Kidney (tissue), 13 donors: ENCODE measurements at regions not wholly inside any gene's neighbourhood (a gene's known extent, or its start where the extent isn't known, plus 50 kb on each side); places are given as distances from the start of the nearest gene placed in this dataset.

ENCODE experiments used
- DNase-seq, 5 donors: peaks; one replicate each; pipeline ENCODE4 v3.0.0-alpha.2; 2013 to 2020
- FAIRE-seq: peaks from 2 replicates; lab custom pipeline; 2012; peaks lifted over from hg19 to GRCh38; lab: Jason Lieb, UNC
- H3K27ac ChIP-seq, 2 donors: one replicate each; pipeline ENCODE4 v1.7.0; 2013; ENCODE audit warnings: low read depth in 2 of 2, low read length in 2 of 2, inconsistent platforms in 1 of 2
- H3K27me3 ChIP-seq: one replicate; pipeline ENCODE4 v1.7.1; 2013; ENCODE audit warnings: low read length, inconsistent platforms; ENCODE audit not compliant: control insufficient read depth, insufficient read depth
- H3K36me3 ChIP-seq, 3 donors: one replicate each; pipeline versions ENCODE4 v1.7.0 to v1.7.1; 2013; ENCODE audit warnings: low read length in 3 of 3, control low read depth in 1 of 3, inconsistent platforms in 1 of 3; ENCODE audit not compliant: insufficient read depth in 3 of 3, control insufficient read depth in 2 of 3
- H3K4me1 ChIP-seq, 3 donors: one replicate each; pipeline versions ENCODE4 v1.7.0 to v1.7.1; 2013; ENCODE audit warnings: low read length in 3 of 3, inconsistent platforms in 1 of 3, low read depth in 1 of 3; ENCODE audit not compliant: control insufficient read depth in 2 of 3, insufficient read depth in 2 of 3
- H3K4me3 ChIP-seq, 3 donors: one replicate each; pipeline versions ENCODE4 v1.7.0 to v1.8.1; 2013; ENCODE audit warnings: low read length in 3 of 3, control low read depth in 1 of 3, inconsistent platforms in 1 of 3
- H3K9ac ChIP-seq, 3 donors: one replicate each; pipeline versions ENCODE4 v1.7.0 to v1.7.1; 2013; ENCODE audit warnings: low read length in 3 of 3, control low read depth in 1 of 3, inconsistent platforms in 1 of 3
- H3K9me3 ChIP-seq, 3 donors: one replicate each; pipeline versions ENCODE4 v1.7.0 to v1.7.1; 2013; ENCODE audit warnings: low read length in 3 of 3, control low read depth in 1 of 3, inconsistent platforms in 1 of 3; ENCODE audit not compliant: control insufficient read depth in 2 of 3, insufficient read depth in 1 of 3
- intact Hi-C: fragments of 100-400 bp; cut with DNase I; formaldehyde crosslinking; loops from one replicate; pipeline ENCODE4 v1.11.1; 2022
- TF ChIP-seq, protein P1 (sequence below): IDR thresholded peaks from 3 replicates; pipeline ENCODE4 v1.5.1; 2012; ENCODE audit warnings: mild to moderate bottlenecking, moderate library complexity, borderline replicate concordance; ENCODE audit not compliant: insufficient read depth; ENCODE audit errors: extremely low read depth
- donor health status: control.
- donor health status: control.
- donor health status: control.
- donor health status: control.
- donor health status: control.
- donor health status: DM: yes; HTN: yes; CAD: no.
- donor health status: Normal renal cell carcinoma (clear cell type).

DNA sequence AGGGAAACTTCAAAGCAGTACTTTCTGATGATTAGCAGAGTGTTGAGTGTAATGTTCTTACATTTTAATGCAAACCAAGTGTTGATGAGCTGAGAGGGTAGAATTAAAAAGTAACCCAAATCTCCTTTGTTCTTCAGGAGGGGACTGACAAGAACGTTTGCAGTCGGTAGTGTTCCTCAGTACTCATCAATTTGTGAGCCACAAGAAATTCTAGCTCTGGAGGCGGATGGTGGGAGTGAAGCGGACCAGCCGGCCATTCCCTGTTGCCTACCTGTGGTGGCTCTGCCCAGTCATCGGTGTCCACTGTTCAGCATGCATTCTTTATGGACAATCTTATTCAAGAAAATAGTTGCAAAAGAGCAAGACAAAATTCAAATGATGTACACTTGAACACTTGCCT is 438.6 kb upstream of the POU3F3 start:
- no peak overlapping the region for H3K4me3 ChIP-seq
- no peaks in the 10 kb centered on the region for H3K27me3 ChIP-seq
- TF ChIP-seq, protein P1, sequence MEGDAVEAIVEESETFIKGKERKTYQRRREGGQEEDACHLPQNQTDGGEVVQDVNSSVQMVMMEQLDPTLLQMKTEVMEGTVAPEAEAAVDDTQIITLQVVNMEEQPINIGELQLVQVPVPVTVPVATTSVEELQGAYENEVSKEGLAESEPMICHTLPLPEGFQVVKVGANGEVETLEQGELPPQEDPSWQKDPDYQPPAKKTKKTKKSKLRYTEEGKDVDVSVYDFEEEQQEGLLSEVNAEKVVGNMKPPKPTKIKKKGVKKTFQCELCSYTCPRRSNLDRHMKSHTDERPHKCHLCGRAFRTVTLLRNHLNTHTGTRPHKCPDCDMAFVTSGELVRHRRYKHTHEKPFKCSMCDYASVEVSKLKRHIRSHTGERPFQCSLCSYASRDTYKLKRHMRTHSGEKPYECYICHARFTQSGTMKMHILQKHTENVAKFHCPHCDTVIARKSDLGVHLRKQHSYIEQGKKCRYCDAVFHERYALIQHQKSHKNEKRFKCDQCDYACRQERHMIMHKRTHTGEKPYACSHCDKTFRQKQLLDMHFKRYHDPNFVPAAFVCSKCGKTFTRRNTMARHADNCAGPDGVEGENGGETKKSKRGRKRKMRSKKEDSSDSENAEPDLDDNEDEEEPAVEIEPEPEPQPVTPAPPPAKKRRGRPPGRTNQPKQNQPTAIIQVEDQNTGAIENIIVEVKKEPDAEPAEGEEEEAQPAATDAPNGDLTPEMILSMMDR, result no peak
- DNase-seq (peak in 1 of 5 donors; percentile 22), FAIRE-seq (no peak)
- no peaks in the 10 kb centered on the region for H3K9me3 ChIP-seq
- no peaks in the 10 kb centered on the region for H3K4me1 ChIP-seq
- H3K9ac ChIP-seq, result no peak overlapping the region
- H3K27ac ChIP-seq, result no peak overlapping the region
- intact Hi-C loops, result no loop called here
- H3K36me3 ChIP-seq, result no peaks in the 10 kb centered on the region

DNA sequence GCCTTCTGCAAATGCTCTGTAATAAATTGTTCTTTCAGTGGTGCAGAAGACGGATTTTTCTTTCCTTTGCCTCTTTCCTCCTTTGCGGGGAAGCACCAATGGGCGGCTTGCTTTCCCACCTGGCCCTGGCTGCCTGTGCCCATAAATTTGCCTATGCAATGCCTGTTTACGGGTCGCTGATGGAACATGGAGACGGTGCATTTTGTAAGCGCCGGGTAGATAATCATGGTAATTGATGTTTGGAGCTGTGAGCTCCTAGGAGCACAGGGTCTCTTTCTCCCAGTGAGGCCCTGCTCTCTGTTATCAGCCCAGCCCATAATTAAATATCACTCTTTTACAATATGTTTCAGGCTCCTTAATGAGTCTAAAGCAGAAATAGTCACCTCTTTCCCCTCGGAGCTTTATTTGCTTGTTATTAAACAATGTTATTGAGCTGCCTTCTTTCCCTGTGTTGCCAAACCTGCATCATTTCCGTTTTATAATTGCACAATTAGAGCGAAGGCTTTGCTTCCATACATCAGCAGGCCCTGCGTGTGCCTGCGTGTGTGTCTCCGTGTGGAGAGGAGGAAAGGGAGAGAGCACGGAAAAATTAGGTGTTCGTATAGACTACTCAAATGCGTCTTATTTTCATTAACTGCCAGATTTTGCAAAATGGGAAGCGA is 437.4 kb upstream of the POU3F3 start:
- FAIRE-seq (no peak), DNase-seq (peak in 1 of 5 donors; percentile 31)
- H3K36me3 ChIP-seq, result no peaks in the 10 kb centered on the region
- no peaks in the 10 kb centered on the region for H3K27me3 ChIP-seq
- TF ChIP-seq, protein P1, result no peak
- intact Hi-C loops, result no loop called here
- no peaks in the 10 kb centered on the region for H3K4me1 ChIP-seq
- H3K27ac ChIP-seq, result no peak overlapping the region
- no peak overlapping the region for H3K4me3 ChIP-seq
- H3K9me3 ChIP-seq, result no peaks in the 10 kb centered on the region
- no peak overlapping the region for H3K9ac ChIP-seq

DNA sequence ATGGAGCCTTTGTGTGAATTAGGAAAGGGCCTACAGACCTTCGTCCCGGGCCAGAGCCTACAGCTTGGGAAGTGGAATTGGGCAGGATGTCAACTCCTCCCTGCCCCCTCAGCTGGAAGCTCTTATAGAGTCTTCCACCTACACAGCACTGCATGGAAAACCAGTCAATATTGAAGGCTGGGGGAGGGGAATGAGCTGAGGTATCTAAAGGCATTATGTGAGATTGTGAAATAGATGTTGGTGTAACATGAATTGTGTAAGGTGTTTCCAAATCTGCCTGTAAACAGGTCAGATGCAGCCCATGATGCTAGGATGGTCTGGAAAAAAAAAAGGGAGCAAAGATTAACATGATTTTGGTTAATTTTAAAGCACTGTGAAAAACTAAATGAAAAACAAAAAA is 433.5 kb upstream of the POU3F3 start:
- H3K36me3 ChIP-seq, result no peaks in the 10 kb centered on the region
- DNase-seq (no peak), FAIRE-seq (no peak)
- no peaks in the 10 kb centered on the region for H3K9me3 ChIP-seq
- H3K4me1 ChIP-seq, result no peaks in the 10 kb centered on the region
- no peaks in the 10 kb centered on the region for H3K27me3 ChIP-seq
- H3K4me3 ChIP-seq, result no peak overlapping the region
- TF ChIP-seq, protein P1, result no peak
- no peak overlapping the region for H3K9ac ChIP-seq
- intact Hi-C loops, result no loop called here
- no peak overlapping the region for H3K27ac ChIP-seq

DNA sequence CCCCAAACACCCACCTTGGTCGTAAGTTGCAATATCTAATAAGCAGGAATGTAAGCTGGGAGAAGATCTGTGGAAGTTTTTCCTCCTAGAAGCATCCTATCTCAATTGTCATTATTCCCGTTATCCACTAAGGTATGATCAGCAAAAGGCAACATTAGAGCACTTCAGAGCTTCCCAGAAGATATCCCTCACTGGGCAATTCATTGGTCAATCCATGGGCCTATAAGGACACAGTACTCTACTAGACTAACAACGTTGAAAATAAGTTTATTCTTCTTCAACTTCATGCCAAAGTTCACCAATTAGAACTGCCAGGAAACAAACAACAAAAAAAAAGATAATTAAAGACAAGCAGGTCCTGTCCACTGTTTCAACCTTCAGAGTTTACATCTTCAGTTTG is 433.0 kb upstream of the POU3F3 start:
- TF ChIP-seq, protein P1, result no peak
- no peaks in the 10 kb centered on the region for H3K4me1 ChIP-seq
- H3K9ac ChIP-seq, result no peak overlapping the region
- no peak for FAIRE-seq
- intact Hi-C loops, result no loop called here
- H3K27ac ChIP-seq, result no peak overlapping the region
- H3K9me3 ChIP-seq, result no peaks in the 10 kb centered on the region
- H3K36me3 ChIP-seq, result no peaks in the 10 kb centered on the region
- no peak overlapping the region for H3K4me3 ChIP-seq
- H3K27me3 ChIP-seq, result no peaks in the 10 kb centered on the region
- DNase-seq, result no peak
